HCT116 (cell line): ENCODE measurements at regions not wholly inside any gene's neighbourhood (a gene's known extent, or its start where the extent isn't known, plus 50 kb on each side); places are given as distances from the start of the nearest gene placed in this dataset.
"Not testable (repeated sequence)": the region's sequence is repeated elsewhere in the genome, so short reads cannot be mapped to it uniquely, and the experiment has no call there.

Experiments used
- ATAC-seq: fragments of 200-7000 bp; cut with Tn5 transposase; 2 replicates; pipeline ENCODE4 v1.9.1; 2020; ENCODE audit warnings: mild to moderate bottlenecking, moderate library complexity
- BruUV-seq: library from RNA; stranded (reverse); fragments of 400-500 nt; replicated peaks from 2 replicates; lab custom pipeline; 2021; lab: Mats Ljungman, UMichigan
- CTCF ChIA-PET: fragments of 300-600 bp; sonication (Branson Sonifier 250); formaldehyde crosslinking; loops from one replicate; lab custom pipeline; 2021; ENCODE audit warnings: antibody characterized with exemption; lab: Charles Lee
- POLR2A ChIA-PET: fragments of 300-600, 350-600 bp; sonication (Branson Sonifier 250); formaldehyde crosslinking; loops from one replicate; lab custom pipeline; 2021; ENCODE audit warnings: antibody characterized with exemption; lab: Charles Lee
- RAD21 ChIA-PET, 2 experiments: fragments of 300-600 bp; sonication (Branson Sonifier 250); formaldehyde crosslinking; loops; one replicate each; lab custom pipeline; 2023; ENCODE audit warnings: low total read pairs in 2 of 2; ENCODE audit not compliant: uncharacterized antibody in 2 of 2, unreplicated experiment in 2 of 2, low non-redundant PET in 1 of 2; lab: Charles Lee
- DNase-seq: peaks from one replicate; pipeline ENCODE4 v3.0.0-alpha.2; 2010; ENCODE audit warnings: low read depth, low spot score
- H2AFZ ChIP-seq: fragments of 200-600 bp; shearing (Covaris generic), sonication (generic); 2 replicates; pipeline ENCODE4 v1.6.1; 2017; ENCODE audit warnings: low read depth, mixed run types, mixed read lengths, antibody characterized with exemption, low read length; ENCODE audit not compliant: poor library complexity, severe bottlenecking
- H3K27ac ChIP-seq: 2 replicates; pipeline ENCODE4 v1.5.1; 2012; ENCODE audit warnings: low read depth, low read length
- H3K27me3 ChIP-seq: fragments of 200-600 bp; sonication (generic); 2 replicates; pipeline ENCODE4 v1.6.1; 2016; ENCODE audit warnings: mixed run types, low read length, mixed read lengths; ENCODE audit not compliant: insufficient read depth
- H3K36me3 ChIP-seq, 2 experiments: fragments of 200-500 bp in 1 of 2; fragments of 200-600 bp in 1 of 2; sonication (Bioruptor generic) in 1 of 2; sonication (generic) in 1 of 2; 2 replicates each; pipeline versions ENCODE4 v1.5.1 to v1.6.1; 2014 to 2016; ENCODE audit warnings: low read length in 2 of 2, inconsistent platforms in 1 of 2, mixed read lengths in 1 of 2, mixed run types in 1 of 2; ENCODE audit not compliant: insufficient read depth in 2 of 2, control insufficient read depth in 1 of 2
- H3K4me1 ChIP-seq, 2 experiments: fragments of 200-600 bp in 1 of 2; sonication (generic) in 1 of 2; 2 replicates each; pipeline versions ENCODE4 v1.5.1 to v1.6.1; 2012 to 2017; ENCODE audit warnings: low read length in 2 of 2, inconsistent platforms in 1 of 2, mild to moderate bottlenecking in 1 of 2, mixed read lengths in 1 of 2, mixed run types in 1 of 2, moderate library complexity in 1 of 2; ENCODE audit not compliant: insufficient read depth in 2 of 2, control insufficient read depth in 1 of 2
- H3K4me2 ChIP-seq: fragments of 200-600 bp; sonication (generic); 2 replicates; pipeline ENCODE4 v1.6.1; 2017; ENCODE audit warnings: mixed run types, low read length, mixed read lengths
- H3K4me3 ChIP-seq, 2 experiments: fragments of 200-600 bp in 1 of 2; sonication (generic) in 1 of 2; replicated peaks in 1 of 2; 2 replicates each; pipeline ENCODE4 v1.5.1; 2011 to 2016; ENCODE audit warnings: low read length in 2 of 2, control low read depth in 1 of 2, low read depth in 1 of 2, mild to moderate bottlenecking in 1 of 2, mixed read lengths in 1 of 2, mixed run types in 1 of 2
- H3K79me2 ChIP-seq: fragments of 200-600 bp; sonication (generic); 2 replicates; pipeline ENCODE4 v1.6.1; 2017; ENCODE audit warnings: mild to moderate bottlenecking, mixed run types, low read length, moderate library complexity, mixed read lengths; ENCODE audit not compliant: insufficient read depth
- H3K9ac ChIP-seq: fragments of 200-600 bp; sonication (generic); 2 replicates; pipeline ENCODE4 v1.6.1; 2016; ENCODE audit warnings: low read length, mixed read lengths
- H3K9me2 ChIP-seq: fragments of 200-600 bp; sonication (generic), shearing (Covaris generic); 2 replicates; pipeline ENCODE4 v1.6.1; 2017; ENCODE audit warnings: mixed run types, mild to moderate bottlenecking, moderate library complexity; ENCODE audit not compliant: insufficient read depth
- H3K9me3 ChIP-seq, 2 experiments: fragments of 200-500 bp in 1 of 2; fragments of 200-600 bp in 1 of 2; sonication (Bioruptor generic) in 1 of 2; sonication (generic) in 1 of 2; 2 replicates each; pipeline ENCODE4 v1.6.1; 2014 to 2017; ENCODE audit warnings: low read length in 2 of 2, mixed read lengths in 2 of 2, inconsistent platforms in 1 of 2, low read depth in 1 of 2, mild to moderate bottlenecking in 1 of 2, mixed run types in 1 of 2, moderate library complexity in 1 of 2; ENCODE audit not compliant: control insufficient read depth in 1 of 2, insufficient read depth in 1 of 2
- H4K20me1 ChIP-seq: fragments of 200-600 bp; sonication (generic), shearing (Covaris generic); 2 replicates; pipeline ENCODE4 v1.6.1; 2017; ENCODE audit warnings: mixed run types, mild to moderate bottlenecking, moderate library complexity; ENCODE audit not compliant: insufficient read depth
- CEBPB ChIP-seq: IDR thresholded peaks from 2 replicates; pipeline ENCODE4 v1.6.1; 2012; ENCODE audit warnings: low read depth
- EGR1 ChIP-seq: IDR thresholded peaks from 2 replicates; pipeline ENCODE4 v1.6.1; 2012; ENCODE audit warnings: low read depth
- ELF1 ChIP-seq: IDR thresholded peaks from 2 replicates; pipeline ENCODE4 v1.6.1; 2012; ENCODE audit warnings: low read depth, borderline replicate concordance
- EZH2 ChIP-seq: fragments of 200-600 bp; sonication (generic); IDR thresholded peaks from 2 replicates; pipeline ENCODE4 v1.6.1; 2017; ENCODE audit warnings: antibody characterized with exemption, mixed run types
- FOSL1 ChIP-seq: IDR thresholded peaks from 2 replicates; pipeline ENCODE4 v1.6.1; 2012; ENCODE audit warnings: low read depth
- JUND ChIP-seq: IDR thresholded peaks from 2 replicates; pipeline ENCODE4 v1.6.1; 2012
- POLR2A ChIP-seq: IDR thresholded peaks from 2 replicates; pipeline ENCODE4 v1.7.0; 2011; ENCODE audit warnings: borderline replicate concordance; ENCODE audit not compliant: insufficient read depth, insufficient read length; ENCODE audit errors: extremely low read depth
- POLR2AphosphoS5 ChIP-seq: IDR thresholded peaks from 2 replicates; pipeline ENCODE4 v1.6.1; 2011; ENCODE audit warnings: mild to moderate bottlenecking, low read depth, low read length, moderate library complexity
- RAD21 ChIP-seq: IDR thresholded peaks from 2 replicates; pipeline ENCODE4 v1.6.1; 2012; ENCODE audit warnings: low read depth, mild to moderate bottlenecking
- SIN3A ChIP-seq: IDR thresholded peaks from 2 replicates; pipeline ENCODE4 v1.6.1; 2012; ENCODE audit warnings: low read depth
- SP1 ChIP-seq: IDR thresholded peaks from 2 replicates; pipeline ENCODE4 v1.6.1; 2012; ENCODE audit warnings: low read depth
- SRF ChIP-seq: IDR thresholded peaks from 2 replicates; pipeline ENCODE4 v1.6.1; 2012; ENCODE audit warnings: low read depth
- TCF7L2 ChIP-seq: IDR thresholded peaks from 2 replicates; pipeline ENCODE4 v1.7.0; 2011; ENCODE audit warnings: borderline replicate concordance, inconsistent platforms; ENCODE audit not compliant: insufficient read depth, insufficient read length; ENCODE audit errors: extremely low read depth
- YY1 ChIP-seq: IDR thresholded peaks from 2 replicates; pipeline ENCODE4 v1.6.1; 2011; ENCODE audit warnings: low read length, low read depth, moderate library complexity, mild to moderate bottlenecking; ENCODE audit not compliant: insufficient replicate concordance; ENCODE audit errors: extremely low read depth
- ZFX ChIP-seq: fragments of 450-650 bp; IDR thresholded peaks from 2 replicates; pipeline ENCODE4 v1.6.1; 2017
- ZNF274 ChIP-seq: fragments of 200-500 bp; sonication (Bioruptor generic); IDR thresholded peaks from 2 replicates; pipeline ENCODE4 v1.6.1; 2014; ENCODE audit warnings: mild to moderate bottlenecking, low read depth, low read length, inconsistent platforms
- intact Hi-C: fragments of 100-400 bp; cut with micrococcal nuclease; formaldehyde crosslinking; loops from 2 replicates; pipeline ENCODE4 v1.10.0; 2022
- TF ChIP-seq, protein P1 (sequence below): IDR thresholded peaks from 2 replicates; pipeline ENCODE4 v1.6.1; 2012
- TF ChIP-seq, protein P2 (sequence below), 3 experiments: fragments of 200-600 bp in 1 of 3; sonication (generic) in 1 of 3; IDR thresholded peaks in 2 of 3; conservative IDR thresholded peaks in 1 of 3; 2 replicates each; pipeline ENCODE4 v1.5.1; 2012 to 2017; ENCODE audit warnings: low read depth in 2 of 3, low read length in 2 of 3, antibody characterized with exemption in 1 of 3, borderline replicate concordance in 1 of 3, control low read depth in 1 of 3, mild to moderate bottlenecking in 1 of 3, mixed read lengths in 1 of 3, mixed run types in 1 of 3, moderate library complexity in 1 of 3; ENCODE audit not compliant: insufficient read depth in 1 of 3
- TF ChIP-seq, protein P3 (sequence below): IDR thresholded peaks from 2 replicates; pipeline ENCODE4 v1.6.1; 2012
- TF ChIP-seq, protein P4 (sequence below): IDR thresholded peaks from 2 replicates; pipeline ENCODE4 v1.6.1; 2011; ENCODE audit warnings: mild to moderate bottlenecking, low read length, moderate library complexity; ENCODE audit not compliant: insufficient replicate concordance; ENCODE audit errors: extremely low read depth

DNA sequence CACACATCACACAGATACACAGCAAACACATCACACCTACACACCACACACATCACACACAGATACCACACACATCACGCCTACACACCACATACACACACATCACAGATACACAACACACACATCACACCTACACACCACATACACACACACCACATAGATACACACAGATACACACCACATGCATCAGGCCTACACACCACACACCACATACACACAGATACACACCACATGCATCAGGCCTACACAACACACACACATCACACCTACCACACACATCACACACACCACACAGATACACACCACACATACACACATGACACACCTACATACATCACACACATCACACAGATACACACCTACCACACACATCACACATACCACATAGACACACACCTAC lies 158.8 kb downstream of the NDUFA10 start:
- Histone ChIP-seq H3K4me2 (no peak overlapping the region), H3K9me3 (peaks cover 0 to 15% of the 10 kb centered on the region in 2 experiments; a peak in 1 of 4 replicates), H3K27ac (no peak overlapping the region), H3K4me1 (no peaks in the 10 kb centered on the region), H3K79me2 (no peaks in the 10 kb centered on the region), H3K36me3 (no peaks in the 10 kb centered on the region), H2AFZ (no peak overlapping the region)
- RAD21 ChIA-PET = no interaction called here
- TF ChIP-seq EZH2 (no peak), ELF1 (no peak), EGR1 (no peak), RAD21 (no peak), JUND (no peak), ZFX (no peak), SRF (no peak), TCF7L2 (no peak), POLR2A (no peak), POLR2AphosphoS5 (no peak), YY1 (no peak), FOSL1 (no peak), SIN3A (no peak), ZNF274 (no peak), SP1 (no peak), CEBPB (no peak)
- TF ChIP-seq, protein P1, sequence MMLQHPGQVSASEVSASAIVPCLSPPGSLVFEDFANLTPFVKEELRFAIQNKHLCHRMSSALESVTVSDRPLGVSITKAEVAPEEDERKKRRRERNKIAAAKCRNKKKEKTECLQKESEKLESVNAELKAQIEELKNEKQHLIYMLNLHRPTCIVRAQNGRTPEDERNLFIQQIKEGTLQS = no peak
- TF ChIP-seq, protein P2, sequence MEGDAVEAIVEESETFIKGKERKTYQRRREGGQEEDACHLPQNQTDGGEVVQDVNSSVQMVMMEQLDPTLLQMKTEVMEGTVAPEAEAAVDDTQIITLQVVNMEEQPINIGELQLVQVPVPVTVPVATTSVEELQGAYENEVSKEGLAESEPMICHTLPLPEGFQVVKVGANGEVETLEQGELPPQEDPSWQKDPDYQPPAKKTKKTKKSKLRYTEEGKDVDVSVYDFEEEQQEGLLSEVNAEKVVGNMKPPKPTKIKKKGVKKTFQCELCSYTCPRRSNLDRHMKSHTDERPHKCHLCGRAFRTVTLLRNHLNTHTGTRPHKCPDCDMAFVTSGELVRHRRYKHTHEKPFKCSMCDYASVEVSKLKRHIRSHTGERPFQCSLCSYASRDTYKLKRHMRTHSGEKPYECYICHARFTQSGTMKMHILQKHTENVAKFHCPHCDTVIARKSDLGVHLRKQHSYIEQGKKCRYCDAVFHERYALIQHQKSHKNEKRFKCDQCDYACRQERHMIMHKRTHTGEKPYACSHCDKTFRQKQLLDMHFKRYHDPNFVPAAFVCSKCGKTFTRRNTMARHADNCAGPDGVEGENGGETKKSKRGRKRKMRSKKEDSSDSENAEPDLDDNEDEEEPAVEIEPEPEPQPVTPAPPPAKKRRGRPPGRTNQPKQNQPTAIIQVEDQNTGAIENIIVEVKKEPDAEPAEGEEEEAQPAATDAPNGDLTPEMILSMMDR (IDR thresholded peaks at IDR 0.05 in 2 of 3, conservative IDR thresholded peaks at IDR 0.05 in 1 of 3; ENCODE audit: borderline replicate concordance in 1 of 3, insufficient read depth in 1 of 3, low read depth in 2 of 3, low read length in 2 of 3) = no peak
- TF ChIP-seq, protein P3, sequence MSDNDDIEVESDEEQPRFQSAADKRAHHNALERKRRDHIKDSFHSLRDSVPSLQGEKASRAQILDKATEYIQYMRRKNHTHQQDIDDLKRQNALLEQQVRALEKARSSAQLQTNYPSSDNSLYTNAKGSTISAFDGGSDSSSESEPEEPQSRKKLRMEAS = no peak
- TF ChIP-seq, protein P4, sequence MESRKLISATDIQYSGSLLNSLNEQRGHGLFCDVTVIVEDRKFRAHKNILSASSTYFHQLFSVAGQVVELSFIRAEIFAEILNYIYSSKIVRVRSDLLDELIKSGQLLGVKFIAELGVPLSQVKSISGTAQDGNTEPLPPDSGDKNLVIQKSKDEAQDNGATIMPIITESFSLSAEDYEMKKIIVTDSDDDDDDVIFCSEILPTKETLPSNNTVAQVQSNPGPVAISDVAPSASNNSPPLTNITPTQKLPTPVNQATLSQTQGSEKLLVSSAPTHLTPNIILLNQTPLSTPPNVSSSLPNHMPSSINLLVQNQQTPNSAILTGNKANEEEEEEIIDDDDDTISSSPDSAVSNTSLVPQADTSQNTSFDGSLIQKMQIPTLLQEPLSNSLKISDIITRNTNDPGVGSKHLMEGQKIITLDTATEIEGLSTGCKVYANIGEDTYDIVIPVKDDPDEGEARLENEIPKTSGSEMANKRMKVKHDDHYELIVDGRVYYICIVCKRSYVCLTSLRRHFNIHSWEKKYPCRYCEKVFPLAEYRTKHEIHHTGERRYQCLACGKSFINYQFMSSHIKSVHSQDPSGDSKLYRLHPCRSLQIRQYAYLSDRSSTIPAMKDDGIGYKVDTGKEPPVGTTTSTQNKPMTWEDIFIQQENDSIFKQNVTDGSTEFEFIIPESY = no peak
- TF ChIP-seq, all 23 proteins: peak for 0
- DNase-seq (no peak), ATAC-seq (no peak)
- H3K4me3 ChIP-seq = no peak overlapping the region
- CTCF ChIA-PET = no interaction called here
- H3K27me3 ChIP-seq = no peaks in the 10 kb centered on the region
- H3K9me2 ChIP-seq = no peaks in the 10 kb centered on the region
- no peaks in the 10 kb centered on the region for H4K20me1 ChIP-seq
- POLR2A ChIA-PET = no interaction called here
- no peak overlapping the region for H3K9ac ChIP-seq
- no TSS peak for BruUV-seq
- intact Hi-C loops = no loop called here

DNA sequence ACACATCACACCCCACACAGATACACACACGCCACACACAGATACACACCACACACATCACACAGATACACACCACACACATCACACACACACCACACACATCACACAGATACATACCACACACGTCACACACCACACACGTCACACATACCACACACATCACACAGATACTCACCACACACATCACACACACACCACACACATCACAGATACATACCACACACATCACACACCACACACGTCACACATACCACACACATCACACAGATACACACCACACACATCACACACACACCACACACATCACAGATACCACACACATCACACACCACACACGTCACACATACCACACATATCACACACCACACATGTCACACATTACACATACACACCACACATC lies 159.3 kb downstream of the NDUFA10 start:
- H3K79me2 ChIP-seq, H3K4me2 ChIP-seq, H3K9me2 ChIP-seq, H2AFZ ChIP-seq, H4K20me1 ChIP-seq, ATAC-seq, H3K27ac ChIP-seq, intact Hi-C loops, H3K27me3 ChIP-seq, H3K4me1 ChIP-seq, CTCF ChIA-PET, H3K9ac ChIP-seq, RAD21 ChIA-PET, BruUV-seq, H3K36me3 ChIP-seq, DNase-seq, H3K4me3 ChIP-seq, POLR2A ChIA-PET: not testable (repeated sequence)
- peaks cover 0 to 15% of the 10 kb centered on the region in 2 experiments; a peak in 1 of 4 replicates for H3K9me3 ChIP-seq
